Activated T-helper 9 cell treated with anti-CD3 and anti-CD28 coated beads, Interleukin-2, amount 50 U/mL, for 16 hours (primary cell): ENCODE measurements at regions not wholly inside any gene's neighbourhood (a gene's known extent, or its start where the extent isn't known, plus 50 kb on each side); places are given as distances from the start of the nearest gene placed in this dataset.
"Not testable (repeated sequence)": the region's sequence is repeated elsewhere in the genome, so short reads cannot be mapped to it uniquely, and the experiment has no call there.

Experiments used
- DNase-seq: peaks from one replicate; pipeline ENCODE4 v3.0.0-alpha.2; 2020; ENCODE audit warnings: low read depth

DNA sequence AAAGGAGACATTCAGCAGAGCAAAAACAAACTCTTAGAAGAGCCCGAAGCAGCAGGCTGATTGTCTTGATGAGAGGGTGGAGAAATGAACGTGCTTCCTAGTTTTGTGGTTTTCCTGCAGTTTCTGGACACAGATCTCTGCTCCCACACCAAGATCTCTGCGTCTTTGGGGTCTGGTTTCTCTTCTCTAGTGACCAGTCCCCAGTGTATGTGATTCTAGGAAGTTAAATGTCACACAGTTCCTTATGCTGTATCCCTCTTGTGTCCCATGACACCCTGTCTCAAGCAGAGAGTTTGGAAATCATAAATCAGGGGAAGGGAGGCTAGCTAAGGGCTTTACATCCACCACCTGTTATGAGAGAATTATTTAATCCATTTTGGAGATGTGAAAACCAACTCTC, 55.4 kb upstream of the KLF14 start:
- no peak for DNase-seq

DNA sequence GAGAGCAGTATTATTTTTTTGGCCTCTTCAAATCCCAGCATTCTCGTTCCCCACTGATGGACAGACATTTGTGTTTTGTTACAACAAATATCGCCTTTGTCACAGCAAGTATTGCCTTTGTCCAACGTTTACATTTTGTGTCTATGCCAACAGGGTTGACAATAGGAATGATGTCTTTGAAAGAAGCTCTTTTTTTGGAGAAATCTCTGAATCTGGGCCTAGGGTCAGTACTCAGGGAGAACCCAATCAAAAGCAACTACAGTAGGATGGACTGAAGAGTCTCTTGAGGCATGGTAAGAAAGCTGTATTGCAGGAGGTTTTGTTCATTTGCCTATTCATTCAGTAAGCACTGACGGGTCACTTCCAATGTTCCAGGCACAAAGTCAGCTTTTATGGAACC, 57.7 kb upstream of the KLF14 start:
- no peak for DNase-seq

DNA sequence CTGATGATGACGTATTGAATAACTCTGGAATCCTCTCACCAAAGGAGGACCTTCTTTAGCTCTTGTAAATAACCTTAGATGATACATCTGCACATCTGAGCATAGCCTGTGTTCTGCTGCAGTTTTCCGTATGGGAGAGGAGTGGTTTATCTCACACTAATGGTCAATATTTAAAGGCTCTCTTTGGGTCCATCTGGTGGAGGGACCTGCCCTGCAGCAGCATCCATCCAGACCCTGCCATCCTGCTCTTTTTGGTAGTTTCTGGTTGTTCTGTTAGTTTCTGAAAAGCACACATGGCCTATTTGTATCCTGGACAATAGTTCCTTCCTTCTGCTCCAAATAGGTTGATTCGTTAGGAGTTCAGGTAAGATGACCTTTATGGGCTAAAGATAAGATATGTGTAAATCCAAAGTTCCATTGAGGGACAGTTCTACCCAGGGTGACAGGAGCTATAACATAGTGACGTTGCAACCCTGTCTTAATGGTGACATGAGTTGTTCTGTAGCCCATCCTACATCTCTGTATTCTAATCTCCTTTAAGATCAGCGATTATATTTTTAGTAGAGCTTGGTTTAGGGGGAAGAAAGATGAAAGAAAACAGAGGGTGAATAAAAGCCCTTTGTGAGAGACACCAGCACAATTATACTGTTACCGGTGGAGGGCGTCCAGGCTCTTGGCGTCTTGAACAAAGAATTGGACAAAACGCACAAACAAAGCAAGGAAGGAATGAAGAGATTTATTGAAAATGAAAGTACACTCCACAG, 60.0 kb upstream of the KLF14 start:
- no peak for DNase-seq

GRCh38 chr7:130794619-130794922, 60.6 kb upstream of the KLF14 start:
- no peak for DNase-seq

DNA sequence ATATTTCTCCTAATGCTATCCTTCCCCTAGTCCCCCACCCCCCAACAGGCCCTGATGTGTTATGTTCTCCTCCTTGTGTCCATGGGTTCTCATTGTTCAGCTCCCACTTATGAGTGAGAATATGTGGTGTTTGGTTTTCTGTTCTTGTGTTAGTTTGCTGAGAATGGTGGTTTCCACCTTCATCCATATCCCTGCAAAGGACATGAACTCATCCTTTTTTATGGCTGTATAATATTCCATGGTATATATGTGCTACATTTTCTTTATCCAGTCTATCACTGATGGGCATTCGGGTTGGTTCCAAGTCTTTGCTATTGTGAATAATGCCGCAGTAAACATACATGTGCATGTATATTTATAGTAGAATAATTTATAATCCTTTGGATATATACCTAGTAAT, 62.4 kb upstream of the KLF14 start:
- DNase-seq: not testable (repeated sequence)

DNA sequence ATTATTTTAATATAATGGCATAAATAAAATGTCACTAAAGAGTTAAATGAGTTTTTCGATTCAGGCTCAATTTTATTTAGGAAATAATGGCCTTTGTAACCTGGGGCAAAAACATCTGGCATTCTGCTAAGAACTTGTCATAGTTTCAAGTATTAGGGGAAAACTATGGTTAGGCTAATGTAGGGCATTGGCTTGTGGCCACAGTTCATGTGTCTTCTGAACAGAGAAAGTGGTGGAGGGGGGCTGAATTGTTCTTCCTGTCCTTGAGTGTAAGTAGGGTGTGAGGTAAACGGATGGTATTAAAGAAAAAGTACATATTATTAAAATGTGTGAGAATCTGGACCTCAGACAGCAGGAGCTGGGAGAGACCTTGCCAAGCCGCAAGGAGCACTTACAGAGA, 69.1 kb upstream of the KLF14 start:
- DNase-seq: no peak

DNA sequence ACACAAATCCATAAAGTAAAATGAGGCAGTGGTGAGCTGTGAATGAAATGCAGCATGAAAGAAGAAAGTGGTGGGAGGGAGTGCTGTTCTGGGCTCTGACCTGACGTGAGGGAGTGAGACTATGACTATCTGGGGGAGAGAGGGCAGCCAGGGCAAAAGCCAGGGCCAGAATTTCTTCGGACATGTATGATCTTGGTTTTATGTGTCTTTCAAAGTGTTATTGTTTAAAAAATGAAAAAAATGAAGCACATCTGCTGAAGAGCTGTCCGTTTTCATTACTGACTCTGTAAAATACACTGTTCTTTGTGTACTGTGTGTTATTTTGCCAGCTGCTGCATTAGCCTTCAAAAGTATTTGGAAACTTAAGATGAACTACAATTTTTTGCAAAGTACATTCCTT, 70.2 kb upstream of the KLF14 start:
- DNase-seq: no peak

- DNase-seq: not testable (repeated sequence)
Measured at GRCh38 chr7:130812819-130813218, 78.8 kb upstream of the KLF14 start.

- DNase-seq: no peak
Measured at GRCh38 chr7:130814778-130815335, 80.8 kb upstream of the KLF14 start.

DNA sequence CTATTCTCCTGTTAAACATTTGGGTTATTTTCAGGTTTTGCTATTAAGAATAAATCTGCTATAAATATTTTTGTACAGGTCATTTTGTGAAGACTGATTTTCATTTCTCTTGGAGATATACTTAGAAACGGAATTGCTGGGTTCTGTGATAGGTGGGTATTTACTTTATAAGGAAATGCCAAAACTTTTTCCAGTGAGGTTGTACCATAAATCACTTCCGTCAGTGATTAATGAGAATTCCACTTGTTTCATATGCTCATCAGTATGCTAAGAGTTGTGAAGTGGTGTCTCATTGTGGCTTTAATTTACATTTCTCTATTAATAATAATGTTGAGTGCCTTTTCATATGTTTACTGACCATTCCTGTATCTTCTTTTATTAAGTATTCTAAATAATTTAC, 84.0 kb upstream of the KLF14 start:
- DNase-seq: no peak

DNA sequence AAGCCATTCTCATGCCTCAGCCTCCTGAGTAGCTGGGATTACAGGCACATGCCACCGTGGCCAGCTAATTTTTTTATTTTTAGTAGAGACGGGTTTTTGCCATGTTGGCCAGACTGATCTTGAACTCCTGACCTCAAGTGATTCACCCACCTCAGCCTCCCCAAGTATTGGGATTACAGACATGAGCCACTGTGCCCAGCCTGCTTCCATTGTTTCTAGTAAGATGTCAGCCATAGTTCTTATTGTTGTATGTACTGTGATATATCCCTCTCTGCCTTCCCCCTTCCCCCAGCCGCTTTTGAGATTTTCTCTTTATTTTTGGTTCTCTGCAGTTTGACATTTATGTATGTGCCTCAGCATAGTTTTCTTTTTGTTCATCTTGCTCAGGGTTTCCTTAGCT, 87.9 kb upstream of the KLF14 start:
- DNase-seq: no peak

DNA sequence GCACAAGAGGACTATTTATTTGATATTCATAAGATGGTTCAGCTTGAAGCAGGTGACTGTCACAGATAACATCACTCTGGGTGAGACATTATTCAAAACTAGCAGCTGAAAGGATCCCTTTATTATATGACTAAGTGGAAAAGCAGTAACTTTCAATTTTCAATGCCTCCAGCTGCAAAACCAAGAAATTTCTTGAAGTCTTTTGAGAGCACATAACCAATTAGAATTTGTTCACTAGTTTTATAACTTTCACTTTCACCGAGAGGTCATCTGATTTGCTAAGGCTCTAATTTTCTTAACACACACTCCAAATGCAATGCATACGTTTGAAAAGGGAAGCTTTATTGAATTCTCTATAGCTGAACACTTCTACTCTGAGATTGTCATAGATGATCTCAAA, 88.6 kb upstream of the KLF14 start:
- DNase-seq: no peak

DNA sequence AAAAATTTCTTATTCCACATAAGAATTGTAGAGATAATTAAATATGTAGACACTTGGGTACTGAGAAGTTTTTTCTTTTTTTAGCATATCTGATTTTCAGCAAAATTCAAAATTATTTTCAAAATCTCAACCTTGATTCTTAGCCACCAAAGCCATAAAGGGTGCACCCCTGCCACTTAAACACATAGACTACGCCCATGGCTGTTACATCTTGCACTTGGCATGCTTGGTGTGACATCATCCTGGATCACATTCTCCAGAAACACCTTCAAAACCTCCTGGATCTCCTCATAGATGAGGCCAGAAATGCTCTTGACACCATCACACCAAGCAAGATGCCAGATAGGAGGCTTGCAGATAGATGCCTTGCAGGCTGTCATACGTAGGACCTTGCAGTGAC, 89.1 kb upstream of the KLF14 start:
- no peak for DNase-seq

GRCh38 chr7:130825819-130826218, 91.8 kb upstream of the KLF14 start:
- no peak for DNase-seq

DNA sequence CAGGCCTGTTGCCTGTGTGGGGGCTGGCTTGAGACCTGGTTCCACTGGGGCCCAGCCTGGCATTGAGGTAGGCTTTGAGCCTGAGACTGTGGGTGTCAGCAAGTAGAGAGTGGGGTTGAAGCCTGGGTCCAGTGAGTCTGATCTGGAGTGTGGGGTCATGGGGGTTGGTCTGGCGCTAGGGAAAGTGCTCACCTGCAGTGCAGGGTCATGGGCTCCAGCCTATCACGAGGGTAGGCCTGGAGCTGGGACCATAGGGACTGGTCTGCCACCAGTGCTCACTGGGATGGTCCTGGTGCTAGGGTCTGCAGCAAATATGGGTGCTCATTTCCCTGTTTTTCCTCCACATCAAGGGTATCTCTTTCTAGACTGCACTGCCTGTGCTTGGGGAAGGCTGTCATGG, 95.4 kb upstream of the KLF14 start:
- DNase-seq: no peak

DNA sequence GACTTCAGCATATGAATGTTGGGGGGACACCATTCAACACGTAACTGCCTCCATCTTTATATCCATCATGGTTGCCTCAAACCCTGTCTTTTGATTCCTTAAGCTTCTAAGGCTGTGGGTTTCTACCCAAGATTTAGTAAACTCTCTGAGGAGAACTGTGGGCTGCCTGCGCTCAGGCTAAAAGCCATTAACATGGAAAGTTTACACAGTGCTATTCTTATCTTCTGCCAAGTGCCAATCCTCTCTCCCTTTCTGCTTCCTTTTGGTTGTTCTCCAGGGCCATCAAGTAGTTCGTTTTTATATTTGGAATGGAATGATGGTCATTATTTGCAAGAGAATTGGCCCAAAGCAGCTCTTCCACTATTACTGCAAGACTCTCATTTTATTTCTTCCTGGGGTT, 97.3 kb upstream of the KLF14 start:
- no peak for DNase-seq

GRCh38 chr7:130831817-130832481, 97.9 kb upstream of the KLF14 start:
- DNase-seq: no peak

GRCh38 chr7:130838738-130839137, 104.7 kb upstream of the KLF14 start:
- DNase-seq: no peak

DNA sequence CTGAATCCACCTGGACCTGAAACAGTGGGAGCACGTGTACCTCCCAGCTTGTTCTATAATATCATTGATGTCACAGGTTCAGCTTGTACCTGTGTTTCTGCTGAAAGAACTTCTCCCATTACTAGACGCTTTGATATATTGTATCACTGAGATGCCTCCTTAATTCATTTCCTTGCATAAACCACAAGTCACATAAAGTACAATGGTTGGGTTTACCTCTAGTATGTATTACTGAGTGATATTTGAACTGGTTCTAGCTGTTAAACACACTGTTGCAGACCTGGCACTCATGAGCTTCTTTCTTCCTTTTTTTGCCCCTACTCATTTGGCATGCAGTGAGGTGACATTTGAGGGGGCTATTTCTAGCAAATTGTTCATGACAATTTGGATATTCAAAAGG, 106.6 kb upstream of the KLF14 start:
- DNase-seq: no peak

- DNase-seq: no peak
Measured at GRCh38 chr7:130841416-130841815, 107.4 kb upstream of the KLF14 start.

- DNase-seq: no peak
Measured at GRCh38 chr7:130843703-130844102, 109.7 kb upstream of the KLF14 start.

GRCh38 chr7:130844811-130845580, 111.0 kb upstream of the KLF14 start:
- DNase-seq: no peak

DNA sequence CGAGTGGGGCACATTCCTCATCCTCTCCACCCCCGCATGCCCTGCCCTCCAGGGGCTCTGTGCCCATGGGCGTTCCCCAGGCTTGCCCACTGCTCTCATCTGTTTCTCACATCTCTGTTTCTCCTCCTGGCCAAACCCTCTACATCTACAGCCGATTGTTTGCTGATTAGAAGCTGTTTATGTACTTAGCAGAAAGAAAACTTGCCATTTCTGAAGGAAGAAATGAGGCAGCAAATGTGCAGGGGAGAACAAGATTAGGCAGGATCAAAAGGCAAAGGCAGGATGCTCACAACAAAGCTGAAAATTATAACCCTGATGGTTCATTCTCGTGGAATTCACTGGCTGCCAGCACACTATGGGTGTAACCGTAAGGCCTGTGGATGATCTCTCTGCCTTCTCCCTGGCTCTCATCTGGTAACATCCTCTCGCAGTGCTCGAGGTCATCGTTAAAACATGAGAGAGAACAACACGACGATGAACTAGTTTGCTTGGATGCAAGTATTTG, 111.6 kb upstream of the KLF14 start:
- DNase-seq: no peak
